HG02763 (cell line): ENCODE measurements at regions not wholly inside any gene's neighbourhood (a gene's known extent, or its start where the extent isn't known, plus 50 kb on each side); places are given as distances from the start of the nearest gene placed in this dataset.

Experiments used
- ATAC-seq: cut with Tn5 transposase; IDR thresholded peaks from one replicate; pipeline ENCODE4 v1.9.1; 2021; ENCODE audit warnings: mild to moderate bottlenecking, moderate library complexity; ENCODE audit not compliant: unreplicated experiment

- no peak for ATAC-seq
These were observed 338.7 kb upstream of the SMC2 start for GRCh38 chr9:103755441-103755840.

GRCh38 chr9:103755986-103756385 is 338.1 kb upstream of the SMC2 start:
- no peak for ATAC-seq

- no peak for ATAC-seq
These were observed 337.0 kb upstream of the SMC2 start for GRCh38 chr9:103757062-103757461.

- no peak for ATAC-seq
These were observed 332.6 kb upstream of the SMC2 start for GRCh38 chr9:103761466-103761865.

- ATAC-seq: peak; percentile 92
These were observed 304.4 kb upstream of the SMC2 start for GRCh38 chr9:103789686-103790085.

GRCh38 chr9:103798620-103799019 is 295.5 kb upstream of the SMC2 start:
- ATAC-seq: peak; percentile 99

- ATAC-seq: no peak
These were observed 294.1 kb upstream of the SMC2 start for GRCh38 chr9:103799959-103800358.

GRCh38 chr9:103802068-103802467 is 292.0 kb upstream of the SMC2 start:
- no peak for ATAC-seq

- no peak for ATAC-seq
These were observed 290.9 kb upstream of the SMC2 start for GRCh38 chr9:103803245-103803644.

GRCh38 chr9:103804077-103804735 is 289.9 kb upstream of the SMC2 start:
- no peak for ATAC-seq

GRCh38 chr9:103809745-103810144 is 284.4 kb upstream of the SMC2 start:
- no peak for ATAC-seq

GRCh38 chr9:103811462-103811861 is 282.6 kb upstream of the SMC2 start:
- no peak for ATAC-seq

GRCh38 chr9:103816146-103816545 is 278.0 kb upstream of the SMC2 start:
- no peak for ATAC-seq

- no peak for ATAC-seq
These were observed 274.2 kb upstream of the SMC2 start for GRCh38 chr9:103819936-103820335.

GRCh38 chr9:103821115-103821514 is 273.0 kb upstream of the SMC2 start:
- ATAC-seq: no peak

- no peak for ATAC-seq
These were observed 256.2 kb upstream of the SMC2 start for GRCh38 chr9:103837940-103838339.

GRCh38 chr9:103839197-103839596 is 254.9 kb upstream of the SMC2 start:
- no peak for ATAC-seq

GRCh38 chr9:103867886-103868285 is 226.2 kb upstream of the SMC2 start:
- ATAC-seq: no peak

GRCh38 chr9:103872811-103873210 is 221.3 kb upstream of the SMC2 start:
- ATAC-seq: no peak

GRCh38 chr9:103881419-103881818 is 212.7 kb upstream of the SMC2 start:
- ATAC-seq: no peak

GRCh38 chr9:103889989-103890388 is 204.1 kb upstream of the SMC2 start:
- ATAC-seq: no peak

- no peak for ATAC-seq
These were observed 199.9 kb upstream of the SMC2 start for GRCh38 chr9:103894184-103894583.

GRCh38 chr9:103898550-103898949 is 195.6 kb upstream of the SMC2 start:
- ATAC-seq: no peak
